T-helper 17 cell (primary cell): ENCODE measurements at regions not wholly inside any gene's neighbourhood (a gene's known extent, or its start where the extent isn't known, plus 50 kb on each side); places are given as distances from the start of the nearest gene placed in this dataset.
"Not testable (repeated sequence)": the region's sequence is repeated elsewhere in the genome, so short reads cannot be mapped to it uniquely, and the experiment has no call there.

Experiments
- ATAC-seq: fragments of 150-1000 bp; cut with Tn5 transposase; 2 replicates; pipeline ENCODE4 v1.10.0; 2021; ENCODE audit warnings: mild to moderate bottlenecking, moderate library complexity
- DNase-seq, 3 donors: peaks; one replicate each; pipeline versions ENCODE4 v3.0.0 to v3.0.0-alpha.2; 2020 to 2021
- H3K9me3 ChIP-seq: one replicate; pipeline ENCODE4 v1.7.0; 2013; ENCODE audit warnings: low read length, mild to moderate bottlenecking; ENCODE audit not compliant: control insufficient read depth, poor library complexity, severe bottlenecking
- H3K27ac Mint-ChIP-seq: one replicate; pipeline ENCODE4 v1.8.0; 2022; ENCODE audit warnings: mild to moderate bottlenecking, moderate library complexity, mixed read lengths
- H3K27me3 Mint-ChIP-seq: one replicate; pipeline ENCODE4 v1.8.0; 2022; ENCODE audit warnings: mixed read lengths
- H3K36me3 Mint-ChIP-seq: one replicate; pipeline ENCODE4 v1.8.0; 2022; ENCODE audit warnings: low read depth, mixed read lengths
- H3K4me1 Mint-ChIP-seq: one replicate; pipeline ENCODE4 v1.8.0; 2022; ENCODE audit warnings: mild to moderate bottlenecking, mixed read lengths
- H3K4me3 Mint-ChIP-seq: one replicate; pipeline ENCODE4 v1.8.0; 2022; ENCODE audit warnings: mild to moderate bottlenecking, moderate library complexity, mixed read lengths

DNA sequence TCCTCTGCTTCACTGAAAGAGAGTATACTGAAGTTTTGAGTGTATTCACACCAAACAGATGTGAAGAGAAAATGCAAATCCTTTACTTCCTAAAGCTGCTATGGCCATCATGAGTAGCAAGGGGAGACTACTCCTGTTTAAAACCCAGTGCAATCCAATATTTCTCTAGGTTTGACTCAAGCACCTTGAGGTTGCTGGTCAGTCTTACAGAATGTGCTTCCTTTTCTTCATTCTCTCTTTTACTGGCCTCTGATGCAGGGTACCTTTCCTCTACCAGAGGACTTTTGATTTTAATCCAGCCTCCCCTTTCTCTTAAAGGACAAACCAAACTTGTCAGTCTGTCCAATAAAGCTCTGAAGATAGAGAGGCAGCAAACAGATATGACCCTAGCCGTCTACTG is 98.1 kb upstream of the TLE4 start:
- Mint-ChIP-seq H3K4me1 (peaks cover 2% of the 10 kb centered on the region), H3K27ac (no peak overlapping the region), H3K27me3 (no peaks in the 10 kb centered on the region), H3K36me3 (no peaks in the 10 kb centered on the region), H3K4me3 (no peak overlapping the region)
- DNase-seq (no peak), ATAC-seq (no peak)
- no peaks in the 10 kb centered on the region for H3K9me3 ChIP-seq

GRCh38 chr9:79477241-79477840 is 94.4 kb upstream of the TLE4 start:
- Mint-ChIP-seq H3K27me3 (no peaks in the 10 kb centered on the region), H3K4me3 (no peak overlapping the region), H3K4me1 (no peaks in the 10 kb centered on the region), H3K36me3 (no peaks in the 10 kb centered on the region), H3K27ac (no peak overlapping the region)
- ATAC-seq = no peak
- H3K9me3 ChIP-seq = no peaks in the 10 kb centered on the region
- no peak for DNase-seq

- H3K36me3 Mint-ChIP-seq = no peaks in the 10 kb centered on the region
- no peaks in the 10 kb centered on the region for H3K27me3 Mint-ChIP-seq
- H3K4me1 Mint-ChIP-seq = no peaks in the 10 kb centered on the region
- H3K9me3 ChIP-seq = no peaks in the 10 kb centered on the region
- no peak overlapping the region for H3K27ac Mint-ChIP-seq
- DNase-seq = no peak
- peak; percentile 32 for ATAC-seq
- H3K4me3 Mint-ChIP-seq = no peak overlapping the region
These were observed 93.6 kb upstream of the TLE4 start for GRCh38 chr9:79477955-79478771.

- no peaks in the 10 kb centered on the region for H3K9me3 ChIP-seq
- Mint-ChIP-seq H3K36me3 (no peaks in the 10 kb centered on the region), H3K27me3 (no peaks in the 10 kb centered on the region), H3K4me3 (no peak overlapping the region), H3K27ac (no peak overlapping the region), H3K4me1 (no peaks in the 10 kb centered on the region)
- ATAC-seq (no peak), DNase-seq (no peak)
These were observed 91.1 kb upstream of the TLE4 start for GRCh38 chr9:79480639-79481038.

GRCh38 chr9:79481846-79482477 is 89.8 kb upstream of the TLE4 start:
- H3K4me3 Mint-ChIP-seq = no peak overlapping the region
- H3K36me3 Mint-ChIP-seq = no peaks in the 10 kb centered on the region
- no peaks in the 10 kb centered on the region for H3K4me1 Mint-ChIP-seq
- no peak overlapping the region for H3K27ac Mint-ChIP-seq
- no peak for DNase-seq
- no peaks in the 10 kb centered on the region for H3K27me3 Mint-ChIP-seq
- ATAC-seq = no peak
- no peaks in the 10 kb centered on the region for H3K9me3 ChIP-seq

DNA sequence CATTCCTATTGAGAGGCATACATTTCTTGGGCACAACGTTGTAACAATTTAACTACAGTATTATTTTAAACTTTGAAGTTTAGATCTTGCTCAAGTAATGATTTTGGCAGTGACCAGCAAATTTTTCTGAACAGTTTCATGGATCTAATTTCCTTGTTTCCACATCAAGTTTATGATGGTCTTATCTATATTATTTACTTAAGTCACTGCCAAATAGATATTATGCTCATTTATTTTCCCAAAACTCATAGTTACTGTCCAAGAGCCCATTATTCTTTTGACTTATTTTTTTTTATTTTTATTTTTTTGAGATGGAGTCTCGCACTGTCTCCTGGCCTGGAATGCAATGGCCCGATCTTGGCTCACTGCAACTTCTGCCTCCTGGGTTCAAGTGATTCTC is 86.5 kb upstream of the TLE4 start:
- no peak for DNase-seq
- no peaks in the 10 kb centered on the region for H3K9me3 ChIP-seq
- ATAC-seq = no peak
- Mint-ChIP-seq H3K27me3 (peaks cover 10% of the 10 kb centered on the region), H3K4me1 (no peaks in the 10 kb centered on the region), H3K36me3 (peaks cover 3% of the 10 kb centered on the region), H3K27ac (no peak overlapping the region), H3K4me3 (no peak overlapping the region)

DNA sequence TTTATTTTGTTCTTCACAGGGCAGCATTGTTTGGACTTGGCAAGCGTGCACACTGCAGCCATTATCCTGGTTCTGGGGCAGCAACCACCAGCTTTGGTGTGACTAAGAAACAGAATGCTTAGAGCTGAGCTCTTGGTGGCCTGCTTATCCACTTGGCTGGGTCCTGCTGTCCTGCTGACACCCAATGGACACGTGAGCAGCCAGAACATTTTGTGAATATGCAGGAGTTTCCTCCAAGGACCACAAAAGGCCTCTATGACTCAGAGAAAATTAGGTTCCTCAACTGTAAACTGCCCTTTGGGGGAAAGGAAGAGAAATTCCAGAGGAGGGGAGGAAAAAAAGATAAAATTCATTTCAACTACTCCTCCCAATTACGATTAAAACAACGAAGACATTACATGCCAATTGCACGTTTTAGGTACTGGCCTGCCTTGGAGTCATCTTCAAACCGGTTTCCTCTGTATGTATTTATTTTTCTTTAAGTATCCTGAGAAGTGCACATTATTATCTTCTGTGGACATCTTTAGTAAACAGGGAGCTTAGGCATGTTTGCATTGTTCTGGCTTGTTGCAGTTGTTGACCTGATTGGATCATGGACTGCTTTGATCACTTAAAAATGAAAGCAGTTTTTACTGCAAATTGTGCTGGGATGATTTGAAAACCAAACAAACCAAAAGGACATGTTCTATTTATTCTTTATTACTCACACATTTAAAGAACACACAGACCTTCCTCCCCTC is 82.3 kb upstream of the TLE4 start:
- no peaks in the 10 kb centered on the region for H3K9me3 ChIP-seq
- no peak for DNase-seq
- no peak for ATAC-seq
- no peaks in the 10 kb centered on the region for H3K4me1 Mint-ChIP-seq
- no peak overlapping the region for H3K4me3 Mint-ChIP-seq
- H3K36me3 Mint-ChIP-seq = peaks cover 3% of the 10 kb centered on the region
- H3K27me3 Mint-ChIP-seq = peaks cover 10% of the 10 kb centered on the region
- no peak overlapping the region for H3K27ac Mint-ChIP-seq

DNA sequence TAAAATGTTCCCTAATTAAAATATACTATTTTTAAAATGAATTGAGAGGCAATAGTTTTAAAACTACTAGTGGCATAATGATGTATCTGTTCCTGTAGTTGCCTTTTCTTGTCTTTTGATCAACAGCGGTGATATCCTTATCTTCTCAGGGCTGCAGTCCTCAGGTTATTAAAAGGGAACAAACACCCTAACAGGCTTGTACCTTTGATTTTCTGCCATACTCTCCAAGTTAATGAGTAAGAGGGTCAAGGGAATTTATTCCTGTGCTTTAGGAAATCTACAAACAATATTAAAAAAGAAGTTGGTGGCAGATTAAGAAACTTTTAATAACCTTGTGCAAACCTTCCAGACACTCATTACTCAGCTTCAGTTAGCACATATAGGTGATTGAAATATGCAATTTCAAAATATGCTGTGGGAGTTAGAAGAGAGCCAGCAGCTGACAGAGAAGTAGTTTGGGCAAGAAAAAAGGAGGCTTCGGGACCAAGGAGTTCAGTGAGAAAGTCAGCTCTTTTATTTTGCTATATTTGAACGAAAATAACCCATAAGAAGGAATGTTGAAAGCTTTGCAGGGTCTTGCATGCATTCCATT is 81.0 kb upstream of the TLE4 start:
- H3K36me3 Mint-ChIP-seq = peaks cover 3% of the 10 kb centered on the region
- no peak for DNase-seq
- no peaks in the 10 kb centered on the region for H3K4me1 Mint-ChIP-seq
- H3K4me3 Mint-ChIP-seq = no peak overlapping the region
- ATAC-seq = no peak
- no peaks in the 10 kb centered on the region for H3K9me3 ChIP-seq
- H3K27ac Mint-ChIP-seq = no peak overlapping the region
- peaks cover 10% of the 10 kb centered on the region for H3K27me3 Mint-ChIP-seq

- no peak overlapping the region for H3K27ac Mint-ChIP-seq
- no peaks in the 10 kb centered on the region for H3K4me1 Mint-ChIP-seq
- H3K9me3 ChIP-seq = no peaks in the 10 kb centered on the region
- H3K36me3 Mint-ChIP-seq = peaks cover 3% of the 10 kb centered on the region
- no peak for ATAC-seq
- DNase-seq = no peak
- no peak overlapping the region for H3K4me3 Mint-ChIP-seq
- H3K27me3 Mint-ChIP-seq = peaks cover 10% of the 10 kb centered on the region
These were observed 79.4 kb upstream of the TLE4 start for GRCh38 chr9:79492092-79493009.

DNA sequence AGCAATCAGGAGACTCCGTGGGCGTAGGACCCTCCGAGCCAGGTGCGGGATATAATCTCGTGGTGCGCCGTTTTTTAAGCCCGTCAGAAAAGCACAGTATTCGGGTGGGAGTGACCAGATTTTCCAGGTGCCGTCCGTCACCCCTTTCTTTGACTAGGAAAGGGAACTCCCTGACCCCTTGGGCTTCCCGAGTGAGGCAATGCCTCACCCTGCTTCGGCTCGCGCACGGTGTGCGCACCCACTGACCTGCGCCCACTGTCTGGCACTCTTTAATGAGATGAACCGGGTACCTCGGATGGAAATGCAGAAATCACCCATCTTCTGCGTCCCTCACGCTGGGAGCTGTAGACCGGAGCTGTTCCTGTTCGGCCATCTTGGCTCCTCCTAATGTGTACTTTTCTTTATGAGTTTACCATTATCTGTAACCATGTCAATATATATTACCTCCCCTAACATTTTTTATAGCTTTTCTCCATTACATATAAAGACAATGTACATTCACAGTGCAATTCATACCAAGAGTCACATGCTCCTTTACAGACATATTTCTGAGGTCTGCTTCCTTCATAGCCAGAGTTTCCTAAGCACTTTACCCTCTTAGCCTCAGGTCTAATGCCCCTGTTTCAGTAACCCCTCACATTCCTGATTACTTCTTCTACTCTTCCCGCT is 71.4 kb upstream of the TLE4 start:
- H3K4me1 Mint-ChIP-seq, DNase-seq, H3K27ac Mint-ChIP-seq, H3K4me3 Mint-ChIP-seq, ATAC-seq, H3K27me3 Mint-ChIP-seq, H3K36me3 Mint-ChIP-seq, H3K9me3 ChIP-seq: not testable (repeated sequence)

DNA sequence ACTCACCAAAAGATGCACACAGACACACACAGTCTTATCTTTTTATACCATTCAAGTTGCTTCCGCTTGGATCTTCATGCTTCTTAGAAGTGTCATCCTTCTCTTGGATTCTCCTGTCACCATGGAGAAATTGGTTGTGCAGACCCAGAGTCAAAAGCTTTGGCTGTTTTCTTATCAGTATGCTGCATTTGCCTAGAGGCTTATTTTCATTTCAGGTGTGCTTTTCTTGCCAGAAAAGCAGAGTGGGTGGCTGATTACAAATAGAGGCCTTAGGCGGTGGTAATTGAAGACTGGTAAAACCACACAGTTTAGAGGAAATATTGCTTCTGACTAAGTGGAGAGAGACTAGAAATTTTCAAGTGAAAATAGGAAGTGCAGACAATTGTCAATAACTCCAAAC is 70.2 kb upstream of the TLE4 start:
- ATAC-seq = no peak
- DNase-seq = no peak
- Mint-ChIP-seq H3K27me3 (no peaks in the 10 kb centered on the region), H3K4me1 (no peaks in the 10 kb centered on the region), H3K27ac (no peak overlapping the region), H3K36me3 (peaks cover 3% of the 10 kb centered on the region), H3K4me3 (no peak overlapping the region)
- no peaks in the 10 kb centered on the region for H3K9me3 ChIP-seq

DNA sequence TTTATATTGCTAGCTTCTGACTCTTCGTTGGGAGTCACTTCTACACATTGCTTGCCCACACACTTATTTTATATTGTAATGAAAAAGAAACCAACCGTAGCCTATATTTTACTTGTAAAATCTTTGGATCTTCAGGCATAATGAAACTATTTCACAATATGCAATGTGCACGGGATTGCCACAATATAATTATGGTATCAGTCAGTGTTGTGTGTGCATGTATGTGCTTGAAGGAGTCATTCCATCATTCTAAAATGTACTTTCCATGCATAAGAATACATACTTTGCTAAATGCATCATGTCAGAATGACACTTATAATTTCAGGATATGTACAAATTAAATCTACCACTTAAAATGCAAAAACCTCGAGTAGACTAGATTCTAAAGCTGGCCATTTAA is 64.0 kb upstream of the TLE4 start:
- H3K4me1 Mint-ChIP-seq = no peaks in the 10 kb centered on the region
- no peak overlapping the region for H3K4me3 Mint-ChIP-seq
- no peak for DNase-seq
- peaks cover 1% of the 10 kb centered on the region for H3K27me3 Mint-ChIP-seq
- H3K27ac Mint-ChIP-seq = no peak overlapping the region
- no peaks in the 10 kb centered on the region for H3K9me3 ChIP-seq
- no peaks in the 10 kb centered on the region for H3K36me3 Mint-ChIP-seq
- no peak for ATAC-seq
